HG02973 (cell line): ENCODE measurements at regions not wholly inside any gene's neighbourhood (a gene's known extent, or its start where the extent isn't known, plus 50 kb on each side); places are given as distances from the start of the nearest gene placed in this dataset.
"Not testable (repeated sequence)": the region's sequence is repeated elsewhere in the genome, so short reads cannot be mapped to it uniquely, and the experiment has no call there.

ENCODE experiments used
- ATAC-seq: cut with Tn5 transposase; IDR thresholded peaks from one replicate; pipeline ENCODE4 v1.9.1; 2021; ENCODE audit warnings: moderate library complexity; ENCODE audit not compliant: unreplicated experiment

DNA sequence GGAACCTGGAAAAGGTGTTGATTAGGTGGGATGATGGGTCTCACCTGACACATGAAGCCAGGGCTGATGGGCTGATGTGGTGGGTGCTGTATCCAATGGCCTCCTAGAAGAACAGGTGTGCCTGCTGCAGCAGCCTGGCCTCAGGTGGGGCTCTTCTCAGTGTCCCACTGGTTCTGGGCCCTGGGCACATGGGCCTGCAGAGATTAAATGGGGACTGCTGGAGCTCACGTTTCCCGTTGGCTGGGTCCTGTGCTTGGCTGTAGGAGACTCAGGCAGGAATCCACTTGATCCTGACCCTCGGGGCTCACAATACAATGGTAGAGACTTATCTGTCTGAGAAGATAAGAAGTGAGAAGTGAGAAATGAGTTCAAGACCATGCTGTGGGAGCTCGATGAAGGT, 170.9 kb downstream of the KCNS3 start:
- no peak for ATAC-seq

DNA sequence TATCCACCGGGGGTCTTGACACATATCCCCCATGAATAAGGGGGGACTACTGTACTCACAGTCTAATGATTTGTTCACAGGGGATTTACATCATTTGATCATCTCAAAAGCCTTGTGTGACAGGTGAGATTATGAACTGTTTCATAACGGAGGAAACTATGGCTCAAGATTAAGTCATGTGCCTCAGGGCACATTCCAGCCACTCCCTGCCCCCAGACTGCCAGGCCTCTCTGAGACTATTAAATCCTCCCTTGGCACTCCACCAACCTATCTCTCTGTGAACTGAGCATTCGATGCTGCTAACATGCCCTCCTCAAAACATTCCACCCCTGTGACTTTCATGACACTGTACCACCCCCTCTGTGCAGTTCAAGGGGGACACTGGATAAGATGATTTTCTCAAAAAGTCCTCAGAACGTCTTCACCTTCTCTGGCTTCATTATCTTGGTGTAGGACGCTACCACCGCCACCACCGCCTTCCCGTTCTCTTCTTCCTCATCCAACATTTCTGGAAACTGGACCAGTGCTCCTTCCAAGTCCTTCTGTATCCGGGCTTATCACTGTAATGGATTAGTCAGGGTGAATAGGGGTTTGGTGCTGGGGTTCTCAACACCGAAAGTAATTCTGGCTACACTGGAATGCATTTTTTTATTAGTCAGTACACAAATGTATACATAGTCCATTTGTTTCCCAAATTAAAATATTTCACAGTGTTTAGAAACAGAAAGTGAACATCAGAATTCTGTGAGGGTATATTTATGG, 169.6 kb downstream of the KCNS3 start:
- no peak for ATAC-seq

DNA sequence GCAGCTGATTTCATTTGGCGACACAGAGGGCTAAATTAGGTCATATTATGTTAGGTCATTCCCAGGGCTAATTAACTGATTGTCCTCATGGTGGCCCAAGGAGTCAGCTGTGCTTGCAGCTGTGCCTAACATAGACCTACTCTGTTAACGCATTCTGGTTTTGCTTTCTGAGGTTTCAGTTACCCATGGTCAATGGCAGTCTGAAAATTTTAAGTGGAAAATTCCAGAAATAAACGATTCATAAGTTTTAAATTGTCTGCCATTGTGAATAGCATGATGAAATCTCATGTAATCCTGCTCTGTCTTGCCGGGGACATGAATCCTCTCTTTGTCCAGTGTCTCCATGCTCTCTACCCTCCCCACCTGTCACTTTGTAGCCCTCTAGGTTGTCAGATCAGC, 168.7 kb downstream of the KCNS3 start:
- ATAC-seq: no peak

DNA sequence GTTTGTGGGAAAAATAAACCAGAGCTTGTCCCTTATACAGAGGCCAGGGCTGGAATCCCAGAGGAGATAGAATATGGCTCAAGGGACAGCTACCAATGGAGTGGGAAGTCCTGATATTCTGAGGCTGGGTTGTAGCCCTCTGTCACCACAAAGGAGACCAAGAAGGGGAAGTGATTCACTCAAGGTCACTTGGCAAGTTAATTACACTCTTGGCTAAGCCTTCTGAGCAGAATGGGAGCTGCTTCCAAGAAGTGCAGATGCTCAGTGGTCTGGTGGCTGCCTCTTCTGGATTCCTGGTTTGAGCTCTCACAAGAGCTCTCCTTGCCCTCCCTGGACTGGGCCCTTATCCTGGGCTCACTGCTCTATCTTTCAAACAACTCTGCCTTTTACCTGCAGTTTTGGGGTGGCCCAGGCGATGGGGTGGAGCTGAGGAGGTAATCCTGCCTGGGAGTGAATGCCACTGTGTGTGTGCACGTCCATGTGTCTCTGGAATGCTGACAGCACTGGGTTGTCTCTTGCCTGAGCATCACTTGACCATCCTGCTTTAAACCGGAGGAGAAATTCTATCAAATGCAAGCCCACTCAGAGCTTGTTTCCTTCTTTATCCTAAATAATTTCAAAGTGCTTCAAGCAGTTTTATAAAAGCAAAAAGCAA, 168.2 kb downstream of the KCNS3 start:
- ATAC-seq: no peak

DNA sequence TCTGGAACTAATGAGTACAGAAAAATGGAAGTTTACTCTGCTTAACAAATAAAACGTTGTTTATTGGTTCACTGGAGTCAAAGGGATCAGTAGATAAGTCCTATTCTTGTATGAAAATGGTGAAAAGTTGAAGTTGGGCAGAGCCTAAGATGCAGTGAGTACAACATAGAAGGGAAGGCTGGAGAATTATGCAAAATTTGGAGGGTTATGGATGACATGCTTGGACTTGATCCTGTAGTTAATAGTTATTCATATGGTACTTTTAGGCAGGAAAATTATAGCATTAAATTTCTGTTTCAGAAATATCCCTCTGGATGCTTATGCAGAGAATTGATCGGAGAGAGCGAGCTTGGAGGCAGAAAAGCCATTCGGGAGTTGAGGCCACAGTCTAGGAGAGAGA, 167.6 kb downstream of the KCNS3 start:
- no peak for ATAC-seq

DNA sequence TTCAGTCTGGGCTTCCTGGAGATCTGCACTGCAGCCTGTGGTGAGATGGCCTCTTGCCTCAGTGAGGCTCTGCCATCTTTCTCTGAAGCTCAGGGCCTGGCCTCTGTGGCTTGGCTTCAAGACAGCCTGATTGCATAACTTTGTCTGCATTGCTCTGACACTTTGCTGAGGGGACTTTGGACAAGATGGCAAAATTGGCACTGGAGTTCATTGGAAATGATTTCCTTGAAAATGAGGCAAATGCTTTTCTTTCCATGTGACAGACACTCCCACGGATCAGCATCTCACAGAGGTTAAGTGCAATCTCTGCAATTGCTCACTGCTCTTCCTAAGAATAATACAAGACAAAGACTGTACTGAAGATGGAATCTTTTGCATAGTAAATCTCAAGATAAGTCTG, 166.8 kb downstream of the KCNS3 start:
- no peak for ATAC-seq

DNA sequence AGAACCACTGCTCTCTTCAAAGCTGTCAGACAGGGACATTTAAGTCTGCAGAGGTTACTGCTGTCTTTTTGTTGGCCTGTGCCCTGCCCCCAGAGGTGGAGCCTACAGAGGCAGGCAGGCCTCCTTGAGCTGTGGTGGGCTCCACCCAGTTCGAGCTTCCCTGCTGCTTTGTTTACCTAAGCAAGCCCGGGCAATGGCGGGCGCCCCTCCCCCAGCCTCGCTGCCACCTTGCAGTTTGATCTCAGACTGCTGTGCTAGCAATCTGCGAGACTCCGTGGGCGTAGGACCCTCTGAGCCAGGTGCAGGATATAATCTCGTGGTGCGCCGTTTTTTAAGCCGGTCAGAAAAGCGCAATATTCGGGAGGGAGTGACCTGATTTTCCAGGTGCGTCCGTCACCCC, 138.9 kb downstream of the KCNS3 start:
- ATAC-seq: not testable (repeated sequence)

DNA sequence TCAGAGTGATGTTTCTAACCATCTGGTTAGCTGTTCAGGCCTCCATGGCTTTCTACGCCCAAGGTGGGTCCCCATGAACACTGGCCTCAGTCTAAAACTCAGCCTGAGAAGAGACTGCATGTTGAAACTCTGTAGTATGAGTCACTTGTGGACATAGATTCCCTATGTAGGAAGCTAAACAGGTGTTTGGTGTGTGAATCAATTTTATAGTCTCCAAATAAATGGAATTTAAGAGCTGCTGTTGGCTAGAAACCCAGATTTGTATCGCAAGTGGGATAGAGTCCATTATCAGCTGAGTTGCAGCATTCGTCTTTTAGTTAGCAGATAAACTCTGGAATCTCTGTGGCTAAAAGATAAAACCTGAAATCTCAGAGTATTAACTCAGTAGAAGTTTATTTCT, 131.4 kb downstream of the KCNS3 start:
- ATAC-seq: no peak

DNA sequence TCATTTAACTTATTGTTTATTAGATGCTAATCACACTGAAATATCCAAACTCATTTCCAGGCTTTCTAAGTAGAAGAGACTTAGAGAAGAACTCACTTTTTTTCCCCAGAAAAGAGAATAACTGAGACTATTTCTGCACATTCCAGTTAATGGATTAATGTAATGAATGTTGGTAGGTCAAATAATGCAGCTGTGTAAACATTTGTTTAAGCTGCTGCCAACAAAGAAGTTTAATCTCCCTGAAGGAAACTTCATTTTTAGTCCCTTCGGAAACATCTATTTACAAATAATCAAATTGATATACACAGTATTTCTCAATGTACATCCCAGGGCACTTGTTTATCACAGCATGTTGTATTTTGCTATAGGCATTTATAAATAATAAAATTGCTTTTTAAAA, 126.9 kb downstream of the KCNS3 start:
- no peak for ATAC-seq

DNA sequence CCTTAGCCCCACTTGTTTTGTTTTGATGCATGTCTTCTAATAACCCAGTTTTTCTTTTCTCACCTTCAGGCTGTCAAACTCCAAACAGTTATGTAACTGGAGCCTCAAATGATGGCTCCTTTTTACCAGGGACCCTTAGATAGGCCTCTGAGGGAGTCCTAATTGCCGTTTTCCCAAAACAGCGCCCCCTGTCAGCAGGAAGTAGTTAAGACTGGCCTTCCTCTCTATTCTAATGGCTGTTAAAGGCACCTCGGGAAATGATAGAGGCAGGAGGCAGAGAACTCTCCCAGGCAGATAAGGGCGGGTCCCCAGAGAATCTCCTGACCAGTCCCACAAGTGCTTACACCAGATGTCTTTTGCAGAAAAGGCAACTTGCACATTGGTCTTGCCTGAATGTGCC, 123.2 kb downstream of the KCNS3 start:
- no peak for ATAC-seq

DNA sequence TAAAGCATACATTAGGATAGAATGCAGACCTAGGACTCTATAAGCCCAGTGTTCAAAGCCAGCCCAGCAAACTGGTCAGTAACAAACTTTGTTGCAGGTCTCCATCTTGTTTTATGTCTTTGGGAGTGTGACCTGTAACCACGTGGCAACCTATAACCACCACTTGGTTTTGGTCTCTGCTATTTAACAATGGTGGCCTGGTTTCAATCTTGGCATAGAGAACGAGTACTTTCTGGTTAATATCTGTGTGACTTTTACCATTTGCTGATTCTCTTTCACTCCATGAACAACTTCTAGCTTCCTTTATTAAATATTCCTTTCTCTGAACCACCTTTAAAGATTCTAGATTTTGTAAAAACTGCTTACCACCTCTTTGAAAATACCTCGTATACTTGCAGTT, 118.5 kb downstream of the KCNS3 start:
- ATAC-seq: no peak

DNA sequence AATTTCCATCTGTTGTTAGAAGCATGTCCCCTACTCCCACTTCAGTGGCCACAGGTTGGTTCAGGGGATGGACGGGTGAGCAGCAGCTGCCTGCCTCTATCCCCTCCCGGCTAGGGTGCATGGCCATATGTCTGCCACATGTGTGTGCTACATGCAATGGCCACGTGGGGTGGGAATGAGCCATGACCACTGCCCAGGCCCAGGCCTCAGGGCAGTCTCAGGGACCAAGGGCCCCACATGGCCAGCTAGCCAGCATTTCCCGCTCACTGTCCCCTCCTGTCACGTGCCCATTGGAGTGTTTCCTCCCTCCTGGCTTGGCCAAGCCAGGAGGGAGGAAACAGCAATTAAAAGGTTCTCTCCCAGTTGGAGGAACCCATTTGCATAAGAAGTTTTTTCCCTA, 117.1 kb downstream of the KCNS3 start:
- ATAC-seq: no peak
